MG63 (cell line): ENCODE measurements at regions not wholly inside any gene's neighbourhood (a gene's known extent, or its start where the extent isn't known, plus 50 kb on each side); places are given as distances from the start of the nearest gene placed in this dataset.

Source experiments
- DNase-seq: peaks from one replicate; pipeline ENCODE4 v3.0.0-alpha.2; 2020
- H3K27me3 ChIP-seq: fragments of 250-450 bp; sonication (Bioruptor Pico); 2 replicates; pipeline ENCODE4 v1.5.1; 2020; ENCODE audit warnings: mild to moderate bottlenecking, moderate library complexity
- H3K36me3 ChIP-seq: fragments of 250-450 bp; sonication (Bioruptor Pico); 2 replicates; pipeline ENCODE4 v1.5.1; 2020; ENCODE audit warnings: mild to moderate bottlenecking, moderate library complexity
- H3K4me3 ChIP-seq: fragments of 250-450 bp; sonication (Bioruptor Pico); 2 replicates; pipeline ENCODE4 v1.5.1; 2020; ENCODE audit warnings: mild to moderate bottlenecking, moderate library complexity
- H3K9me3 ChIP-seq: fragments of 250-450 bp; sonication (Bioruptor Pico); 2 replicates; pipeline ENCODE4 v1.5.1; 2020; ENCODE audit warnings: mild to moderate bottlenecking, moderate library complexity

GRCh38 chr14:83838226-83838625 is 1691.7 kb upstream of the FLRT2 start:
- Histone ChIP-seq H3K4me3 (no peak overlapping the region), H3K27me3 (no peaks in the 10 kb centered on the region), H3K9me3 (no peaks in the 10 kb centered on the region), H3K36me3 (no peaks in the 10 kb centered on the region)
- no peak for DNase-seq

- no peaks in the 10 kb centered on the region for H3K9me3 ChIP-seq
- DNase-seq = no peak
- no peaks in the 10 kb centered on the region for H3K27me3 ChIP-seq
- H3K36me3 ChIP-seq = no peaks in the 10 kb centered on the region
- no peak overlapping the region for H3K4me3 ChIP-seq
Measured at GRCh38 chr14:83842547-83842946, 1687.4 kb upstream of the FLRT2 start.

GRCh38 chr14:83847102-83847501 is 1682.8 kb upstream of the FLRT2 start:
- Histone ChIP-seq H3K9me3 (no peaks in the 10 kb centered on the region), H3K27me3 (no peaks in the 10 kb centered on the region), H3K4me3 (no peak overlapping the region), H3K36me3 (no peaks in the 10 kb centered on the region)
- no peak for DNase-seq

- no peak for DNase-seq
Measured at GRCh38 chr14:83850092-83850491, 1679.9 kb upstream of the FLRT2 start.

GRCh38 chr14:83856334-83856733 is 1673.6 kb upstream of the FLRT2 start:
- no peaks in the 10 kb centered on the region for H3K36me3 ChIP-seq
- no peak for DNase-seq

More at GRCh38 chr14:83850092-83850491, 1679.9 kb upstream of the FLRT2 start:
- Histone ChIP-seq H3K4me3 (no peak overlapping the region), H3K36me3 (no peaks in the 10 kb centered on the region), H3K27me3 (no peaks in the 10 kb centered on the region), H3K9me3 (no peaks in the 10 kb centered on the region)

DNA sequence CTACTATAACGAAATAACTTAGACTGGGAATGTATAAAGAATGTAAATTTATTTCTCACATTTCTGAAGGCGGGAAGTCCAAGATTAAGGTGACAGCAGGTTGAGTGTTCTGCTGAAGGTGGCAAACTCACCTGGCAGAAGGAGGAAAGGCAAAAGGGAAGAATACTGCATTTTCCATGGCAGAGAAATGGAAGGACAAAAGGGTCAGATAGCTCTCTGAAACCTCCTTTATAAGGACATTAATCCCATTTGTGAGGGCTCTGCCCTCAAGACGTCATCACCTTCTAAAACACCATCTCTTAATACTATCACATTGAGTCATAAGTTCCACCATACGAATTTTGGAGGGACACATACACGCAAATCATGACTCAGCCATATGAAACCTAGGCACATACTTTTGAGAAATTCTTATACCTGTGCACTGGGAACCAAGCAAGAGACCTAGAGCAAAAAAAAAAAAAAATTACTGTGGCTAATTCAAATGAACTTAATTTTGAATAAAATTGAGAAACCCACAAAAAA is 1669.3 kb upstream of the FLRT2 start:
- Histone ChIP-seq H3K36me3 (no peaks in the 10 kb centered on the region), H3K9me3 (no peaks in the 10 kb centered on the region)
- DNase-seq = no peak

More at GRCh38 chr14:83856334-83856733, 1673.6 kb upstream of the FLRT2 start:
- Histone ChIP-seq H3K27me3 (no peaks in the 10 kb centered on the region), H3K9me3 (no peaks in the 10 kb centered on the region), H3K4me3 (no peak overlapping the region)

GRCh38 chr14:83863042-83863774 is 1666.7 kb upstream of the FLRT2 start:
- no peaks in the 10 kb centered on the region for H3K27me3 ChIP-seq
- H3K9me3 ChIP-seq = no peaks in the 10 kb centered on the region
- no peak overlapping the region for H3K4me3 ChIP-seq
- H3K36me3 ChIP-seq = no peaks in the 10 kb centered on the region
- DNase-seq = no peak

More for the DNA sequence above, 1669.3 kb upstream of the FLRT2 start:
- Histone ChIP-seq H3K4me3 (no peak overlapping the region), H3K27me3 (no peaks in the 10 kb centered on the region)

DNA sequence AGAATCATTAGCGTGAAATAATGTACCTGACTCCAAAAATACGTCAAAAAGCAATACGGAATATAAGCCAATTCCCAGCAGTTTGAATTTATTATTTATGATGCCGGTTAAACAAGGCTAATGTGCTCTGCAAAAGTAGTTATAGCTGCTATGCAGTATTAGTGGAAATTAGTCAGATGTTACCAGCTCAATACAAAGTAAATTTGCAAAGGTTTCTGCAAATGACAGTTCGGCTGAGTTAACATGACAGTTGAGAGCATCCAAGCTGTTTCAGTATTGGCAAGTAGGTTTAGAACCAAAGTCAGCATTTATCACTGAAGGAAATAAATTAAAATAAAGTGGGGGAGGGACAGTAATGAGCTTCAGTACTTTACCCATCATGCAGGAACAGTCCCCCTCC is 1665.8 kb upstream of the FLRT2 start:
- Histone ChIP-seq H3K36me3 (no peaks in the 10 kb centered on the region), H3K9me3 (no peaks in the 10 kb centered on the region), H3K4me3 (no peak overlapping the region), H3K27me3 (no peaks in the 10 kb centered on the region)
- no peak for DNase-seq

DNA sequence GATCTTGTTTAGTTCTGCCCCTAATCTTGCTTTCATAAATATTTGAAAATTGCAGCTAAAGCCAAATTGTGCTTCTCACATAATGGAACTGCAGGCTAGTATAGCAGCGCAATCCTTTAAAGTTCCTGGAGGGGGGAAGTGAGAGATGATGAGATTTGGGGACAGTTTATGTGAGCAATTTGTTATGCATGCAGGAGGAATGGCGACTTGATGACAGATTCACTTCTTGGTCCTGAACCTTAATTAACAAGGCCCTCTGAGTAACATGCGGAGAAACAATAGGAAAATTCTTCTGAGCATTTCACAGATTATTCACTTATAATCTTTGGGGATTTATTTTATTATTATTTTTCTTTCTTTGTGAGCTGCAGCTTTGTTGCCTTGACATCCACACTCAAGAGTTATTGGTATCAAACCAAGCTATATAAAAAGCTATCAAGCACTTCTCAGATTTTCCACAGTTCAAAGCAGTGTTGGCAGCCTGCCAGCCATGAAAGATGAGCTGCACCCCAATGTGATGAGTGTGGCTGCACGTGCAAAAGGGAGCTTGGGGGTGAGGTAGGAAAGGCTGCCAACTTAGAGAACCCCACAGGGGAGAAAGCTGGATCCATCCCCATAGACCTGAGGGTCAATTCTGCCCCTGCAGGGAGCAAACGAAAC is 1662.2 kb upstream of the FLRT2 start:
- H3K36me3 ChIP-seq = no peaks in the 10 kb centered on the region
- H3K4me3 ChIP-seq = no peak overlapping the region
- no peaks in the 10 kb centered on the region for H3K9me3 ChIP-seq
- no peaks in the 10 kb centered on the region for H3K27me3 ChIP-seq
- DNase-seq = no peak

- no peak for DNase-seq
- Histone ChIP-seq H3K4me3 (no peak overlapping the region), H3K36me3 (no peaks in the 10 kb centered on the region), H3K27me3 (no peaks in the 10 kb centered on the region), H3K9me3 (no peaks in the 10 kb centered on the region)
Measured at GRCh38 chr14:83870546-83871270, 1659.2 kb upstream of the FLRT2 start.

DNA sequence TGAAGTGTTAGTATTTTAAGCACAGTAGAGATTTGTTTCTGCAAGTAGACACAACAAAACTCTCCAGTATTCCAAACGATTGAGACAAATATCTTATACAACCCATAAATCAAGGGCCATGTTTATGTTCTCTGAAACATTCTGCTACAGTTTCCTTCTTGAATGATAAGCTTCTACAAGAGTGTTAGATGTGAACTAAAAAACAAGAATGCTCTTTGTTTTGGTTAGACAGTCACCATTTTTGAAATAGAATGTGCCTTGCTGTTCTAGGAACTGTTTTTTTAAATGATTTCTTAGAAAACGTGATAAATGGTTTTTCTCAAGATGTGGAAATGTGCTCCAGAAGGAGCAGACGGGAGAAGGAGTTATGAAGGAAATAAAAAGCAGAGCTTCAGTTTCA is 1656.3 kb upstream of the FLRT2 start:
- H3K36me3 ChIP-seq = no peaks in the 10 kb centered on the region
- no peaks in the 10 kb centered on the region for H3K9me3 ChIP-seq
- DNase-seq = no peak
- H3K27me3 ChIP-seq = no peaks in the 10 kb centered on the region
- no peak overlapping the region for H3K4me3 ChIP-seq

- H3K27me3 ChIP-seq = no peaks in the 10 kb centered on the region
- H3K4me3 ChIP-seq = no peak overlapping the region
- no peaks in the 10 kb centered on the region for H3K9me3 ChIP-seq
- no peaks in the 10 kb centered on the region for H3K36me3 ChIP-seq
- DNase-seq = no peak
Measured at GRCh38 chr14:83874662-83875061, 1655.3 kb upstream of the FLRT2 start.

DNA sequence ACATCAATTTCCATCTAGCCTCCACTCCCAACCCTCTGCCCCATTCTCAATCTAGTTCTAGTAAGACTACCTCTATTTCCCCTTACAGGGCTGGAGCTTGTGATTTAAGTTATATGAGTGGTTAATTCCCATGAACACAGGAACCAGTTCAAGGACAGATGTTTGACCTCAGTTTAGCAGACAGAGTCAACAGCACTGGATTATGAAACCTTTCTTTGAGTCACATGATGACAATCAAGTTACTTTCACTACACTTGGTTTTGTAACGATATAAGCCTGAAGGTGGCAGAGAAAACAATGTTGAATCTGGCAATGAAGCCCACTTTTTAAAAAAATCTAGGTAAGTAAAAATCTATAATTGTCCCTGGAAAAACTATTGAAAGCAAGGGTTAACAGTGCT is 1646.2 kb upstream of the FLRT2 start:
- no peak for DNase-seq
- no peaks in the 10 kb centered on the region for H3K27me3 ChIP-seq
- no peak overlapping the region for H3K4me3 ChIP-seq
- no peaks in the 10 kb centered on the region for H3K9me3 ChIP-seq
- no peaks in the 10 kb centered on the region for H3K36me3 ChIP-seq

- no peak for DNase-seq
- H3K27me3 ChIP-seq = no peaks in the 10 kb centered on the region
- no peak overlapping the region for H3K4me3 ChIP-seq
- no peaks in the 10 kb centered on the region for H3K9me3 ChIP-seq
- no peaks in the 10 kb centered on the region for H3K36me3 ChIP-seq
Measured at GRCh38 chr14:83885837-83886293, 1644.1 kb upstream of the FLRT2 start.

- H3K36me3 ChIP-seq = no peaks in the 10 kb centered on the region
Measured at GRCh38 chr14:83887866-83888265, 1642.1 kb upstream of the FLRT2 start.

GRCh38 chr14:83893447-83893846 is 1636.5 kb upstream of the FLRT2 start:
- H3K36me3 ChIP-seq = no peaks in the 10 kb centered on the region
- no peaks in the 10 kb centered on the region for H3K27me3 ChIP-seq
- no peak overlapping the region for H3K4me3 ChIP-seq
- H3K9me3 ChIP-seq = no peaks in the 10 kb centered on the region
- no peak for DNase-seq

More at GRCh38 chr14:83887866-83888265, 1642.1 kb upstream of the FLRT2 start:
- no peak for DNase-seq
- no peaks in the 10 kb centered on the region for H3K27me3 ChIP-seq
- no peak overlapping the region for H3K4me3 ChIP-seq
- H3K9me3 ChIP-seq = no peaks in the 10 kb centered on the region

- H3K4me3 ChIP-seq = no peak overlapping the region
- no peak for DNase-seq
- H3K27me3 ChIP-seq = no peaks in the 10 kb centered on the region
- H3K36me3 ChIP-seq = no peaks in the 10 kb centered on the region
- no peaks in the 10 kb centered on the region for H3K9me3 ChIP-seq
Measured at GRCh38 chr14:83894568-83894967, 1635.4 kb upstream of the FLRT2 start.
